ENCODE measurements at regions not wholly inside any gene's neighbourhood (a gene's known extent, or its start where the extent isn't known, plus 50 kb on each side); places are given as distances from the start of the nearest gene placed in this dataset.

- no peak for TF ChIP-seq CTCF (IDR thresholded peaks at IDR 0.05)
- TF ChIP-seq EZH2 (IDR thresholded peaks at IDR 0.05; ENCODE audit: borderline replicate concordance, insufficient read depth, low read depth, low read length, poor library complexity, severe bottlenecking) = no peak
These were observed 397.6 kb downstream of the LRFN5 start for GRCh38 chr14:42004321-42004720.

Data from B cell (primary cell).